Left ventricle myocardium inferior (tissue), 1 donor: ENCODE measurements at regions not wholly inside any gene's neighbourhood (a gene's known extent, or its start where the extent isn't known, plus 50 kb on each side); places are given as distances from the start of the nearest gene placed in this dataset.

Experiments used
- DNase-seq: peaks from one replicate; pipeline ENCODE4 v3.0.0-alpha.2; 2020
- H3K27ac ChIP-seq: fragments of 200-600 bp; replicated peaks from 2 replicates; pipeline ENCODE4 v1.8.0; 2021
- H3K27me3 ChIP-seq: fragments of 200-600 bp; 2 replicates; pipeline ENCODE4 v1.8.0; 2021; ENCODE audit warnings: low read depth
- H3K36me3 ChIP-seq: fragments of 200-600 bp; 2 replicates; pipeline ENCODE4 v1.8.0; 2021
- H3K4me1 ChIP-seq: fragments of 200-600 bp; 2 replicates; pipeline ENCODE4 v1.8.0; 2021
- H3K4me3 ChIP-seq: fragments of 200-600 bp; 2 replicates; pipeline ENCODE4 v1.8.0; 2021; ENCODE audit warnings: mild to moderate bottlenecking, moderate library complexity
- H3K9me3 ChIP-seq: fragments of 200-600 bp; replicated peaks from 2 replicates; pipeline ENCODE4 v1.8.0; 2021
- CTCF ChIP-seq: fragments of 200-600 bp; IDR thresholded peaks from 2 replicates; pipeline ENCODE4 v1.8.0; 2021; ENCODE audit warnings: antibody characterized with exemption, mild to moderate bottlenecking, borderline replicate concordance
- intact Hi-C: fragments of 100-400 bp; cut with micrococcal nuclease; formaldehyde crosslinking; loops from one replicate; pipeline ENCODE4 v1.11.0; 2022
- donor health status: DM: no; HTN: yes; CAD: no; lungs with severe emphysema.

GRCh38 chr4:83974111-83974780, 438.3 kb downstream of the GPAT3 start:
- Histone ChIP-seq H3K4me1 (no peaks in the 10 kb centered on the region), H3K36me3 (no peaks in the 10 kb centered on the region), H3K27me3 (peaks cover 10% of the 10 kb centered on the region), H3K4me3 (no peak overlapping the region), H3K9me3 (no peaks in the 10 kb centered on the region), H3K27ac (no peak overlapping the region)
- TF ChIP-seq CTCF = no peak
- DNase-seq = no peak
- intact Hi-C loops = no loop called here

- Histone ChIP-seq H3K4me1 (no peaks in the 10 kb centered on the region), H3K27ac (no peak overlapping the region), H3K27me3 (no peaks in the 10 kb centered on the region), H3K9me3 (peaks cover 4% of the 10 kb centered on the region), H3K36me3 (no peaks in the 10 kb centered on the region), H3K4me3 (no peak overlapping the region)
- intact Hi-C loops = no loop called here
- no peak for TF ChIP-seq CTCF
- DNase-seq = no peak
These were observed 429.2 kb downstream of the GPAT3 start for GRCh38 chr4:83964996-83965541.

GRCh38 chr4:83962492-83962891, 426.6 kb downstream of the GPAT3 start:
- intact Hi-C loops = no loop called here
- no peaks in the 10 kb centered on the region for H3K36me3 ChIP-seq
- no peak for TF ChIP-seq CTCF
- H3K4me1 ChIP-seq = no peaks in the 10 kb centered on the region
- H3K27ac ChIP-seq = no peak overlapping the region
- H3K9me3 ChIP-seq = peaks cover 4% of the 10 kb centered on the region
- no peak overlapping the region for H3K4me3 ChIP-seq
- DNase-seq = no peak
- H3K27me3 ChIP-seq = no peaks in the 10 kb centered on the region

- no peaks in the 10 kb centered on the region for H3K36me3 ChIP-seq
These were observed 425.7 kb downstream of the GPAT3 start for GRCh38 chr4:83961575-83961974.

GRCh38 chr4:83959160-83959559, 423.3 kb downstream of the GPAT3 start:
- Histone ChIP-seq H3K4me1 (no peaks in the 10 kb centered on the region), H3K4me3 (no peak overlapping the region), H3K9me3 (no peaks in the 10 kb centered on the region), H3K36me3 (no peaks in the 10 kb centered on the region), H3K27me3 (no peaks in the 10 kb centered on the region), H3K27ac (no peak overlapping the region)
- intact Hi-C loops = no loop called here
- no peak for DNase-seq
- no peak for TF ChIP-seq CTCF

More at GRCh38 chr4:83961575-83961974, 425.7 kb downstream of the GPAT3 start:
- H3K27ac ChIP-seq = no peak overlapping the region
- H3K27me3 ChIP-seq = no peaks in the 10 kb centered on the region
- peak; percentile 33 for TF ChIP-seq CTCF
- intact Hi-C loops = no loop called here
- no peak for DNase-seq
- peaks cover 4% of the 10 kb centered on the region for H3K9me3 ChIP-seq
- H3K4me1 ChIP-seq = no peaks in the 10 kb centered on the region
- H3K4me3 ChIP-seq = no peak overlapping the region
